ENCODE measurements at regions not wholly inside any gene's neighbourhood (a gene's known extent, or its start where the extent isn't known, plus 50 kb on each side); places are given as distances from the start of the nearest gene placed in this dataset.

- H3K4me1 ChIP-seq (ENCODE audit: control insufficient read depth, insufficient read depth, low read length): no peaks in the 10 kb centered on the region
- POLR2A ChIA-PET: no interaction called here
- CTCF ChIA-PET: no interaction called here
- TF ChIP-seq SIN3A (IDR thresholded peaks at IDR 0.05; ENCODE audit: borderline replicate concordance, insufficient read depth, low read depth, low read length): no peak
- TF ChIP-seq, protein P1, sequence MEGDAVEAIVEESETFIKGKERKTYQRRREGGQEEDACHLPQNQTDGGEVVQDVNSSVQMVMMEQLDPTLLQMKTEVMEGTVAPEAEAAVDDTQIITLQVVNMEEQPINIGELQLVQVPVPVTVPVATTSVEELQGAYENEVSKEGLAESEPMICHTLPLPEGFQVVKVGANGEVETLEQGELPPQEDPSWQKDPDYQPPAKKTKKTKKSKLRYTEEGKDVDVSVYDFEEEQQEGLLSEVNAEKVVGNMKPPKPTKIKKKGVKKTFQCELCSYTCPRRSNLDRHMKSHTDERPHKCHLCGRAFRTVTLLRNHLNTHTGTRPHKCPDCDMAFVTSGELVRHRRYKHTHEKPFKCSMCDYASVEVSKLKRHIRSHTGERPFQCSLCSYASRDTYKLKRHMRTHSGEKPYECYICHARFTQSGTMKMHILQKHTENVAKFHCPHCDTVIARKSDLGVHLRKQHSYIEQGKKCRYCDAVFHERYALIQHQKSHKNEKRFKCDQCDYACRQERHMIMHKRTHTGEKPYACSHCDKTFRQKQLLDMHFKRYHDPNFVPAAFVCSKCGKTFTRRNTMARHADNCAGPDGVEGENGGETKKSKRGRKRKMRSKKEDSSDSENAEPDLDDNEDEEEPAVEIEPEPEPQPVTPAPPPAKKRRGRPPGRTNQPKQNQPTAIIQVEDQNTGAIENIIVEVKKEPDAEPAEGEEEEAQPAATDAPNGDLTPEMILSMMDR (IDR thresholded peaks at IDR 0.05): no peak
- no peak for TF ChIP-seq POLR2AphosphoS5 (IDR thresholded peaks at IDR 0.05; ENCODE audit: low read depth, low read length)
- no peak for TF ChIP-seq TCF7L2 (IDR thresholded peaks at IDR 0.05; ENCODE audit: low read depth, low read length)
- TF ChIP-seq, protein P2, sequence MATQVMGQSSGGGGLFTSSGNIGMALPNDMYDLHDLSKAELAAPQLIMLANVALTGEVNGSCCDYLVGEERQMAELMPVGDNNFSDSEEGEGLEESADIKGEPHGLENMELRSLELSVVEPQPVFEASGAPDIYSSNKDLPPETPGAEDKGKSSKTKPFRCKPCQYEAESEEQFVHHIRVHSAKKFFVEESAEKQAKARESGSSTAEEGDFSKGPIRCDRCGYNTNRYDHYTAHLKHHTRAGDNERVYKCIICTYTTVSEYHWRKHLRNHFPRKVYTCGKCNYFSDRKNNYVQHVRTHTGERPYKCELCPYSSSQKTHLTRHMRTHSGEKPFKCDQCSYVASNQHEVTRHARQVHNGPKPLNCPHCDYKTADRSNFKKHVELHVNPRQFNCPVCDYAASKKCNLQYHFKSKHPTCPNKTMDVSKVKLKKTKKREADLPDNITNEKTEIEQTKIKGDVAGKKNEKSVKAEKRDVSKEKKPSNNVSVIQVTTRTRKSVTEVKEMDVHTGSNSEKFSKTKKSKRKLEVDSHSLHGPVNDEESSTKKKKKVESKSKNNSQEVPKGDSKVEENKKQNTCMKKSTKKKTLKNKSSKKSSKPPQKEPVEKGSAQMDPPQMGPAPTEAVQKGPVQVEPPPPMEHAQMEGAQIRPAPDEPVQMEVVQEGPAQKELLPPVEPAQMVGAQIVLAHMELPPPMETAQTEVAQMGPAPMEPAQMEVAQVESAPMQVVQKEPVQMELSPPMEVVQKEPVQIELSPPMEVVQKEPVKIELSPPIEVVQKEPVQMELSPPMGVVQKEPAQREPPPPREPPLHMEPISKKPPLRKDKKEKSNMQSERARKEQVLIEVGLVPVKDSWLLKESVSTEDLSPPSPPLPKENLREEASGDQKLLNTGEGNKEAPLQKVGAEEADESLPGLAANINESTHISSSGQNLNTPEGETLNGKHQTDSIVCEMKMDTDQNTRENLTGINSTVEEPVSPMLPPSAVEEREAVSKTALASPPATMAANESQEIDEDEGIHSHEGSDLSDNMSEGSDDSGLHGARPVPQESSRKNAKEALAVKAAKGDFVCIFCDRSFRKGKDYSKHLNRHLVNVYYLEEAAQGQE (IDR thresholded peaks at IDR 0.05; ENCODE audit: insufficient read depth in 1 of 2, low read depth in 2 of 2, low read length in 1 of 2): no peak
- H3K9me3 ChIP-seq (ENCODE audit: control insufficient read depth, insufficient read depth, low read depth, low read length): no peaks in the 10 kb centered on the region
- DNase-seq (ENCODE audit: low read depth, low spot score): no peak
- in situ Hi-C loops (cut with HindIII; ENCODE audit: low pct_unique_long_range_greater_than_20kb, low sequenced_read_pairs) (no loop called here), intact Hi-C loops (cut with micrococcal nuclease; ENCODE audit: unreplicated experiment) (no loop called here)
- no TSS peak for BruUV-seq (replicated peaks)
- H3K4me3 ChIP-seq (ENCODE audit: low read depth in 2 of 2, low read length in 2 of 2): no peak overlapping the region
- no peaks in the 10 kb centered on the region for H3K36me3 ChIP-seq (ENCODE audit: control insufficient read depth, insufficient read depth, low read length)
- no peaks in the 10 kb centered on the region for H3K27me3 ChIP-seq (ENCODE audit: control insufficient read depth, insufficient read depth, low read length)
- no peak for ATAC-seq
- H3K27ac ChIP-seq (ENCODE audit: low read length): no peak overlapping the region
Measured at GRCh38 chr7:27305854-27306253, 63.3 kb downstream of the EVX1 start.

DNA sequence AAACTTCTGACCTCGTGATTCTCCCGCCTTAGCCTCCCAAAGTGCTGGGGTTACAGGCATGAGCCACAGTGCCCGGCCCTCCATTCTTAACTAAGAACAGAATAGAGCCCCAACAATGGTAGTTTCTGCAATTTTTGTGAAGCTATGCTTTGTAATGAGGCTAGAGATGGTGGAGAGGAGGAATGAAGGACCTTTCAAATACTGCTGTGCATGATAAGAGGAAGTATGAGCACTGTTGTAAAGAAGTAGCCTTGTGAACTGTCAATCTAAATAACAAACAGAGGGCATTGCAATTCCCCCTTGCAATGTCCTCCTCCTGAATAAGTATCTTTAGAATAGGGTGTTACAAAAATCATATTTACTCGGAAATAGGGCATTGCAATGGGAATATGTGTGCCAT, 70.2 kb downstream of the EVX1 start:
- no peak for DNase-seq (ENCODE audit: low read depth, low spot score)
- intact Hi-C loops (cut with micrococcal nuclease; ENCODE audit: unreplicated experiment): no loop called here
- TF ChIP-seq, protein P1 (IDR thresholded peaks at IDR 0.05): no peak

More for the DNA sequence above, 70.2 kb downstream of the EVX1 start:
- Histone ChIP-seq H3K36me3 (ENCODE audit: control insufficient read depth, insufficient read depth, low read length) (no peaks in the 10 kb centered on the region), H3K4me3 (ENCODE audit: low read depth in 2 of 2, low read length in 2 of 2) (no peak overlapping the region), H3K9me3 (ENCODE audit: control insufficient read depth, insufficient read depth, low read depth, low read length) (no peaks in the 10 kb centered on the region), H3K27me3 (ENCODE audit: control insufficient read depth, insufficient read depth, low read length) (no peaks in the 10 kb centered on the region), H3K27ac (ENCODE audit: low read length) (no peak overlapping the region), H3K4me1 (ENCODE audit: control insufficient read depth, insufficient read depth, low read length) (no peaks in the 10 kb centered on the region)
- ChIA-PET POLR2A (no interaction called here), CTCF (interaction anchor here (0.6 kb wide), 1 partner anchor 14 kb away, joined by 3 read pairs; no protein-coding TSS in a partner anchor)
- no peak for ATAC-seq
- in situ Hi-C loops (cut with HindIII; ENCODE audit: low pct_unique_long_range_greater_than_20kb, low sequenced_read_pairs): no loop called here
- no TSS peak for BruUV-seq (replicated peaks)
